NCI-H187 (cell line): ENCODE measurements at regions not wholly inside any gene's neighbourhood (a gene's known extent, or its start where the extent isn't known, plus 50 kb on each side); places are given as distances from the start of the nearest gene placed in this dataset.

Source experiments
- DNase-seq, 2 experiments: peaks; one replicate each; lab custom pipeline; 2025; lab: John Stamatoyannopoulos, UW

DNA sequence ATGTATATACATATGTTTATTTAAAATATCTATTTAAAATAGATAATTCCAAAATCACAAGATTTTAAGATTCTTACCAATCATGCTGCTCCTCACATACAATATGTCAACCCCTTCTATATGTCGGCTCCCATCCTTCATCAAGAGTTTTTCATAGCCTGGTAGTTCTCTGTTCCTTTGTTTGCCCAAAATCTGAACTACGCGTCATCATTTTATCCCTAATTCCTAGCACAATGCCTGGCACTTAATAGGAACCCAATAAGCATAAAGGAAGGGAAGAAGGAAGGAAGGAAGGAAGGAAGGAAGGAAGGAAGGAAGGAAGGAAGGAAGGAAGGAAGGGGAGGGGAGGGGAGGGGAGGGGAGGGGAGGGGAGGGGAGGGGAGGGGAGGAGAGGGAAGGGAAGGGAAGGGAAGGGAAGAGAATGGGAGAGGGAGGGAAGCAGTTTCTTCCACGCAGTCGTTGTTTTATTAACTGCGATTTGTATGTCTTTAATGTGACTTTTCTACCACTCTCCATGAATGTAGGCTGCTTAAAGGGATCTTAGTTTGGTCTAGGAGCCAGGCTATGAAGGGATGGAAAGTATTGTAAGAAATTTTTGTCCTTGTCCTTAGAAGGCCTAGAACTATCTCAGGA, 83.3 kb upstream of the PCGF5 start:
- no peak for DNase-seq

DNA sequence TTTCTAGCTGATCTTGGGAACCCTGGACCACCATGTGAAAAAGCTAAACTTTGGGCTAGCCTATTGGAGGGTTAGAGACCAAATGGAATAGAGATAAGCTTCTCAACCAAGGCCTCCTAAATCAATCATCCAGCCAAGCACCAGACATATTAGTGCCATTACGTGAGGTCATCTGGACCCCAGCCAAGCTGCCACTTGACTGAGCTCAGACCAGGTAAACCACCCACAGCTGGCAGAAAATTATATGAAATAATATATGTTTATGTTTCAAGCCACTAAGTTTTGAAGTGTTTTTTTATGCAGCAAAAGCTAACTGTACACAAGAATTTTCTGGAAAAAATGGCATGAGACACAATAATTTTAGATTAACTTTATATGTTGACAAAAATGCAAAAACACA, 82.6 kb upstream of the PCGF5 start:
- DNase-seq, result peak; percentile 9 to 29

DNA sequence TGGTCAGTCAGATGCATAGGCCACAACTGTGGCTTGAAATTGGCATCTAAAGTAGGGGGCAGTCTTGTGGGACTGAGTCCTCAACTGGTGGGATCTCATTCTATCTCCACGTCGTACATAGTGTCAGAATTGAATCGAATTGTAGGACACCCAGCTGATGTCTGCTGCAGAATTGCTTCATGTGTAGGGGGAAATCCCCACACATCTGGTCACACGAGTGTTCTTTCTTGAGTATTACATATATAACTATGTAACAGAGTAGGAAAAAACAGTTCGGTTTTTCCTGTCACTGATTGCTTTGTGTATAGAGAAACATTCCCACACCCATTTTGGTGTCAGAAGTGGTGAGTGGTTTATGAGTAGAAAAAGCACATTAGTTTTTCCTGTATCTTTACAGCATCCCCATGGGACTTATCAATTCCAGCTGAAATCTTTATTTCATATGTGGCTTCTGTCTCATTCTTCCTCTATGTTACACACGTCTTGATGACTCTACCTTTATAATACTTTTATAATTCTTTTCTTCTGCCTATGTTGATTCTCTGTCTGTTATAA, 79.4 kb upstream of the PCGF5 start:
- no peak for DNase-seq

DNA sequence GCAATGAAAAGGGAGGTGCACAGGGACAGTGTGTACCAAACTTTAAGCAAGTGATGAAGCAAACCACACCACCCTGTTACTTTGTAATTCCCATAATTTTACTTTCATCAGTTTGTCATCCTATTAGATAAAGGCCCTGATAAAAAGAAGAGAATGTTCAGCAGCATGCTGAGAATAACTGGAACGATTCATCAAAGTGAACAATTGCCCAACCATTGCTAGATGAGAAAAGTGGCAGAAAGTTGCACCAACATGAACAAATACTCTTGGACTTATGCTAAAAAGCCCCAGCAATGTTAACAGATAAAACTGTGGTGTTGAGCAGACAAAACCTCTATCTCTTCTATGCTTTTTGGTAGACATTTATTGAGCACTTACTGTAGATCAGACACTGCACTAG, 75.5 kb upstream of the PCGF5 start:
- DNase-seq, result no peak

DNA sequence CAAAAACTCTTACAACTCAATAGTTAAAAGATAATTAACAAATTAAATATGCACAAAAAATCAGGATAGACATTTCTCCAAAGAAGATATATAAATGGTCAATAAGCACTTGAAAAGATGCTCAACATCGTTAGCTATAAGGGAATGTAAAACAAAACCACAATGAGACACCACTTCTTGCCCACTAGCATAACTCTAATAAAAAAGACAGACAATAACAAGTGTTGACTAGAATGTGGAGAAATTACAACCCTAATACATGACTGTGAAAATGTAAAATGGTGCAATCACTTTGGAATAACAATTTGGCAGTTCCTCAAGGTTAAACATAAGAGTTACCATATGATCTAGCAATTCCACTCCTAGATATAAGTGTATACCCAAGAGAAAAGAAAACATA, 74.3 kb upstream of the PCGF5 start:
- DNase-seq, result no peak

DNA sequence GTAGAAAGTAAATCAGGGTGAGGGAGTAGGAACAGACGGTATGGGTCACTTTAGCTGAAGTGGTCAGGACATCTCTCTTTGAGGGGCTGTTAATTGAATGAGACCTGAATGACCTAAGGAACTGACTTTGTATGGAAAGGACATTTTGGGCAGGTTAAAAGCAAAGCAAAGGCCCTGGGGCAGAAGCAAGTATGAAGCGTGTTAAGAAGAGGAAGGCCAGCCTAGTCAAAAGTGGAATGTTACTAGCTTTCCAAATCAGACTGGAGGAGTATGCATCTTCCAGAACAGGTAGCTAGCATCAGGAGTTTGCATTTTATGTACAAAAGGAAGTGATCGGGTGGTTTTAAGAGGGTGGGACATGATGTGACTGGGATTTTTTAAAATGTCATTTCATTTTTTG, 70.9 kb upstream of the PCGF5 start:
- no peak for DNase-seq

DNA sequence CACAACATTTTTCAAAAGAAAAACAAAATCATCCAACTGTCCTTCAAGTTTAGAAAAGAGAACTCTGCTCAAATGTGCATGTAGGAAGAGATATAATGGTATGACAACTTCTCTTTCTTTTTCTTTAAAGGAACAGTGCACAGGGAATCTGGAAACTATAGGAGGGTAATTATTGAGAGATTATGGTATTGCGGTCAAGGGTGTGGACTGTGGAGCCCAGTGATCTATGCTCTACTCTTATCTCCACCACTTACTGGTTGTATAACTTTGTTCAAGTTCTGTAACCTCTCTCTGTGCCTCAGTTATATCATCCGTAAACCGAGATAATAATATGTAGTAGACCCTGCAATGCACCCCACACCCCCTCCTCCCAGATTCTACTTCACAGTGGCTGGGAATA, 69.8 kb upstream of the PCGF5 start:
- DNase-seq, result no peak

DNA sequence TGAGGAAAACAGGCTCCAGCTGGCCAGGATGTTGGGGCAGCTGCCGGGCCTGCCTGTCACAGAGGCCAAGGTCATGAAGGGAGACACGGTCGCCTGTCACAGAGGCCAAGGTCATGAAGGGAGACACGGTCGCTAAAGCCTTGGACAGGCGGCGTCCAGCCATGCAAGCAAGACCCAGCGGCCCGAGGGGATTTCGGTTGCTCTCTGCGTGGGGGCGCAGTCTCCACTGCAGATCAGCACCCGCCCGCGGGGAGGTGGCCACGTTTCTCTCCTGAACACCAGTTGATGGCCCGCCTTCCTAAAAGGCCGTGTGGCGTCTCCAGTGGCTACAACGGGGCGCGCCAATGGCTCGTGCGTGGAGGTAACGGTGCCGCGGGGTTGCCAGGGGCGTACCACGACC, 67.0 kb upstream of the PCGF5 start:
- DNase-seq, result no peak

DNA sequence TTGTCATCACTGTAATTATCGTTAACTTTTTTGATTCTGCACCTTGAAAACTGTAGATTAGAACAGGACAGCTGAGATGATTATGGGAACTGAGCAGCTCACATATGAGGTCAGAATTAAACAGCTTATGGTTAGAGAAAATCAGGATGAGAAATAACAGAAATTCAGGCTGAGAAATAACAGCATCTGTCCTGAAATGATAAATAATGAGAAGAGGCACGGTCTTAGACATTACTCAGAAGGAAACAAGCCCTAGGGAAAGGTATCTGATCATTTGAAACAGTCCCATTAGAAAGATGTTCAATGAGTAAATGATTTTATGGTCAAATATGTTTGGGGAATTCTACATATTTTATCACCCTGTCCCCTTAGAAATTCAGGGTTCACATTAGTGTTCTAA, 65.6 kb upstream of the PCGF5 start:
- no peak for DNase-seq

DNA sequence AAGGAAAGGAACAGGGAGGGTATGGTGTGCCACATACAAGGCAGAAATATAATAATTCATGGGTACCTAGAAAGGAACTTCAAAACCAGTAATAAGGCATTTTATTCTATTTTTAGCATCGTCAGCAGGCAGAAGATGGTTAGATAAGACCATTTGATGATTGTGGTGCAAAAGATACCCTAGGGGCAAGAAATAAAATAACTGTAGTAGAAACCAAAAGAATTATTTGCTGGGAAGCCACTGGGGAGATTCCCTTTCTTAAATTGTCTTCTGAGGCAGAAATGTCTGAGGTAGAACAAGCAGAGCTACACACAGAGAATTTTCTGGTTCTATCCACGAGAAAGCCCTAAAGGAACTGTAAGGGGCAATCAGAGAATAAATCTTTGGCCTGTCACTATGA, 64.3 kb upstream of the PCGF5 start:
- DNase-seq, result no peak

DNA sequence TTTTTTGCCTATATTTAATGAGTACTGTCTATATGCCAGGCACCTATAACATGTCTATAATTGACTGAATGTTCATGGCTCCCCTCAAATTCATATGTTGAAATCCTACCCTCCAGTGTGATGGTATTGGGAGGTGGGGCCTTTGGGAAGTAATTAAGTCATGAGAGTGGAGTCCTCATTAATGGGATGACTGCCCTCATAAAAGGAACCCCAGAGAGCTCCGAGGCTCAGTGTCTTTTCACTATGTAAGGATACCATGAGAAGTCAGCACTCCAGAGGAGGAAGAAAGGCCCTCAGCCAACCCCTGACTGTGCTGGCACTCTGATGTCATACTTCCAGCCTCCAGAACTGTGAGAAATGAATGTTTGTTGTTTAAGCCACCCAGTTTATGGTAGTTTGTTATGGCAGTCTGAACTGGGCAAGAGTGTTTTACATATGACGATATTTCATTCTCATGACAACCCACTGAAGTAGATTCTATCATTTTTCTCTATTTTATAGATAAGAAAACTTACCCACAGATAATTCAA, 61.1 kb upstream of the PCGF5 start:
- DNase-seq, result no peak

DNA sequence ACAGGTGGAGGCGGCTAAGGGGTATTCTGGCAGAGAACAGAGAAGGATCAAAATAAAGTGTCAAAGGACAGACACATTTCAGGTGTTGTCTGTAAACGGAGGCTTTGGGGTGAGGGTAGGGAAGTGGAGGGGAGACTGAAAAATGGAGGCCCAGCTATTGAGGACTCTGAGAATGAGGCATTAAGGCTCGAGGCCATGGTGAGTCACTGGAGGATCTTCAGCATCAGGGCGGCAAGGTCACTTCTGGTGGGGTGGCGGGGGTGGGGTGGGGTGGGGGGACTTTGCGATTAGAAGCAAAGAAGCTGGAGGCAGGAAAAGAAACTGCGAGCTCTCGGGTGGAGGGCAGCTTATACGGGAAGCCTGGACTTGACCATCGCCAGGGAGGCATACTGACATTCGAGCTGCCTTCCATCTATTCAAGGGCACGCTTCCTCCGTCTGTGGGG, 58.4 kb upstream of the PCGF5 start:
- no peak for DNase-seq

DNA sequence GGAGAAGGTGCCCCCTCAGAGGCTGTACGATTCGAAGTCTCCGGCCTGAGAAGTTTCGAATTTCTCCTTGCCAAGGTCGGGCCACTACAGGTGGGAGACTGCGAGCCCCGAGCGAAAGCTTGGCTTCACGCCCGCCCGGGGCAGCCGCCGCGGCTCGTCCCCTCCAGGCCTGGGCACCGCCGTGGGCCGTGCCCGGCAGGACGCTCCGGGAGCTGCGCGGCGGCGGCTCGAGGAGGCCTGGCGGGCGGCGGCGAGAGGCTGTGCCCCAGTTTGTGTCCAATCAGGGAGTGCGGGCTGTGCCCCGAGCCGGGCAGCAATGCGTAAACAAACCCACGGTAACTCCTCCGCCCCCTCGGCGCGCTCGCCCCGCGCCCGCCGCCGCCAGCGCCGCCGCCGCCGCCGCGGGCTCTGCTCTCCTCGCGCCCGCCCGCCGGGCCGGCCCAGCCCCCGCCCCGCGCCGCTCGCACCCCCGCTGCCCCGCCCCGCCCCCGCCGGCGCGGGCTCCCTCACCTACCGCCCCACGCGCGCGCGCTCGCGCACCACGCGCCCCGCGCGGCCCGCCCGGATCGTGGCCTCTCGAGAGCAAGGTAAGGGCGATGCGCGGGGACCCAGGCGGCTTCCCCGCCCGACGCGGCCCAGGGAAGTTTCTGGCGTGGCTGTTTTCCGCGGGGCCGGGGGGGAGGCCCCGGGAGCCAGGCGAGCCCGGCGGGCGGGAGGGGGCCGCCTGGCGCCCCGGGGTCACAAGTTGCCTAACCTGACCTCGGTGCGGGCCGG, 57.8 kb upstream of the PCGF5 start:
- peak in 1 of 2 experiments; percentile 9 for DNase-seq

DNA sequence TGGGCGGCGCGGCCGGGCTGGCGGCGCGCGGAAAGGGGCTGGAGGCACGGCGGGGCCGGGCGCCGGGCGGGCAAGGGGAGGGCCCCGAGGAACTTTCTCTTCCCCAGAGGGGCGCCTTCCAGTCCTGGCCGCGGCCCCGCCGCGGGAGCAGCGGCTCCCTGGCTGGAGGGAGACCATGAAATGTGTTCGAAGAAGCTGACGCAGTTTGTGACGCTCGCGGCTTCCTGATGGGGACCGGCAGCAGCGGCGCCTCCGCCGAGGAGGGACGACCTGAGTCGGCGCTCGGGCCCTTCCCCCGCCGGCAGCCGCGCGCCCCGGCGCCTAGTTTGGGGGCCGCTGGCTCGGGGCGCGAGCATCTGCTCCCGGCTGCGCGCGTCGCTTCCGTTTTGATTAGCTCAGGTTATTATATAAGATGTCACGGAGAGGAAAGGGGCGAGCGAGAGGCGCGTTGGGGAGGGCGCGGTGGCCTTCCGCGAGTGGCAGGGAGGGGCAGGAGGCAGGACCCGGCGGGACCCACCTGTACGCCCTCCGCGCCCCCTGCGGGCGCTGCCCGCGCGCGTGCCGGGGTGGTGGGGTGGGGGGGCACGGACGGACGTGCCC, 57.1 kb upstream of the PCGF5 start:
- peak; percentile 5 to 19 for DNase-seq

DNA sequence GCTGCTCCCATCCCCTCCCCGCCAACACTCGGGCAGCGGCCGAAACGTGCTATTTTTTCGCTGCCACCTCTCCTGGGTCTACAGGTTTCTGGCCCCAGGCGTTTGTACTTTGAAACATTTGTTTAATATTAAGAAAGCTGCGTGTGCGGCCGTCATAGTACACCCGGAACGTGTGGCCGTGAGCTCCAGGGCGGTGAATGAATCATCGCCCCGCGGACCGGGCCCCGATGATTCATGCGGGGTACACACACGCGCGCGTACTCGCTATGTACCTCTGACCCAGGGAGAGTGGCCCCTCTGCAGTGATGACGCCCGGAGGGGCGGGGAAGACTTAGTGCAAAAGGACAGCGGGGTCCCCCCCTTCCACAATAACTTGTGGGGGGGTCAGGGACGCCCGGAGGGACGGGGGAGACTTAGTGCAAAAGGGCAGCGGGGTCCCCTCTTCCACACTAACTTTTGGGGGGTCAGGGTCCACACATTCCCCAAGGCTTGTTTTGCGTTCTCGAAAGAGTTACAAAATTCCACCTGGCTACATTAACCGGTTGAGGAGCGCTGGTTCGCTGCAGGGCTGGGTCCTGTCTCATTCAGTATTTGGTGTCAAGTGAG, 56.5 kb upstream of the PCGF5 start:
- DNase-seq, result no peak

DNA sequence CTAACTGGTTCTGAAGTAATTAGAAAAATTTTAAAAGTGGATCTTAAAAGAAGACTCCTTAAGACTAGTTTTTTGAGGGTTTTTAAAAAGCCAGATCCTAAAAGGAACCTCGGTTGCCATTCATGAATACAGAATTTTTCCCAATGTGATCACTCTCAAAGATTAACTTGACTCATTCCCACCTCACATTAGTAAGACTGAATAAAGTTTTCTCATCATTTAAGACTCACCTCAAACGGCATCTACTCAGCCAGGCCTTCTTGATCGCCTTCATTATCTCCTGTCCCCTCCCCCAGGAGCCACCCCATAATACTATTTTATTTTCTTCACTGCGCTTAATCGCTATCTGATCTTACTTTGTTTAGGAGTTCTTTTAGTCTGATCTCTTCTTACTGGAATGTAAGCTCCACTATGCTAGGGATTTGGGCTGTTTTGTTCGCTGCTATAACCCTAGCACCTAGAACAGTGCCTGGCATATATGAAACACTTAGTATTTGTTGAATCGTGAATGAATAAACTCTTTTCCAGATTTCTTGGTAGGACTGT, 55.9 kb upstream of the PCGF5 start:
- no peak for DNase-seq

DNA sequence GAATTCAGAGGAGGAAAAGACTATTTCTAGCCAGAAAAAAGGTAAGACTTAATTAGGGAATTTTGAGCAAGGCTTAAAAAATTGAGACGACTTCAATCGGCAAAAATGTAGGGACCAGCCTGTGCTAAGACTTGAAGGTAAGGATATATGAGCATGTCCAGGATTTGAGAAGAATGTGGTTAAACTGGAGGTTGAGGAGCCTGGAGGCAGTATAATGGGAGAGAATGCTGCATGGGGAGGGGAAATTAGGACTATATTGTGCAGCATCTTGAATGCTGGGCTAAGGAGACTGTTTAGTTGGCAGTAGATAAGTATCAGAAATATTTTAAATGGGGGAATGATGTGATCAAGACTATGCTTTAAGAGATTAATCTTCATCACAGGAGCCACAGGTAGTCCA, 53.1 kb upstream of the PCGF5 start:
- no peak for DNase-seq

DNA sequence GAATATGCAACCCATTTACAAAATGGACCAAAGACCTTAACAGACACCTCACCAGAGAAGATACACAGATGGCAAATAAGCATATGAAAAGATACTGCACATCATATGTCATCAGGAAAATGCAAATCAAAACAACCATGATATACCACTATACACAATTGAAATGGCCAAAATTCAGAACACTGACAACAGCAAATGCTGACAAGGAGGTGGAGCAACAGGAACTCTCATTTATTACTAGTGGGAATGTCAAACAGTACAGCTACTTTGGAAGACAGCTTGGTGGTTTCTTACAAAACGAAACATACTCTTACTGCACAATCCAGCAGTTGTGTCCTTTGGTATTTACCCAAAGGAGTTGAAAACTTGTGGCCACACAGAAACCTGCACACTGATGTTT, 50.0 kb upstream of the PCGF5 start:
- no peak for DNase-seq
